Inflammatory macrophage (primary cell): ENCODE measurements at regions not wholly inside any gene's neighbourhood (a gene's known extent, or its start where the extent isn't known, plus 50 kb on each side); places are given as distances from the start of the nearest gene placed in this dataset.
"Not testable (repeated sequence)": the region's sequence is repeated elsewhere in the genome, so short reads cannot be mapped to it uniquely, and the experiment has no call there.

ENCODE experiments used
- DNase-seq, 2 donors: peaks; one replicate each; pipeline ENCODE4 v3.0.0-alpha.2; 2020 to 2022

GRCh38 chr15:59828861-59829260, 139.7 kb upstream of the BNIP2 start:
- DNase-seq, result no peak

GRCh38 chr15:59828263-59828662, 139.1 kb upstream of the BNIP2 start:
- DNase-seq, result no peak

DNA sequence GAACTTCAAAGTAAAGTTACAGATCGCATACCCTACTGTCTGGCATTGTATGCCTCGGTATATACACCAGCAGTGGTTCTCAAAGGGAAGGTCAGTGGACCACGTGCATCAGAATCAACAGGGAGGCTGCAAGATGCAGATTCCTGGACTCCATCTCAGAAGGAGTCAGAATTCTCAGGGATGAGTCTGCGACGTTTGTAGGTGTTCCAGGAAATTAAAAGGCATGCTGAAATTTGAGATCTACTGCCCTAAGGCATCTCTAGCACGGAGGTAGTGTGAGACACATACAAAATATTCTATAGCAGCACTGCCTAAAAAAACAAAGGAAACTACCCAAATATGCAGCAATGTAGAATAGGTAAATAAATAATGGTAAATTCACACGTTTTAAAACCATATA, 136.8 kb upstream of the BNIP2 start:
- no peak for DNase-seq

GRCh38 chr15:59821286-59821685, 132.2 kb upstream of the BNIP2 start:
- no peak for DNase-seq

GRCh38 chr15:59819092-59819491, 130.0 kb upstream of the BNIP2 start:
- DNase-seq, result no peak

GRCh38 chr15:59818336-59818735, 129.2 kb upstream of the BNIP2 start:
- DNase-seq, result no peak

DNA sequence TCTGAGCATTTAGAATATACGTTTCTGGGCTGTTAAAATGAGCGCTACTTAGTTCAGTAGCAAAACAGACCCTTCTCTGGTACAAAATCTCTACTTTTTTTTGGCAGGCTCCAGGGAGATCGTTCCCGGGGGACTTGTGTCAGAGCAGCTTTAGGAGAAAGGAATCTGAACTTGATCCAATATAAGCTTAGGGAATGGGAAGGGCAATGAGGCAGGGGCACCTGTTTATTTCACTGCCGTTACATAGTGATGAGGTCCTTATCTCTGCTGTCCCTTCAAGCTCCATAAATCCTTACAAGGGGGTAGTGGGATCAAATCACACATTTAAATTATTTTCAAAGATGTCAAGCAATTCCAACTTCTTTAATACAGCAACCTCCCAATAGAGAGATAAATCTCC, 128.7 kb upstream of the BNIP2 start:
- no peak for DNase-seq

- DNase-seq, result no peak
Observed at GRCh38 chr15:59817053-59817452, 127.9 kb upstream of the BNIP2 start.

DNA sequence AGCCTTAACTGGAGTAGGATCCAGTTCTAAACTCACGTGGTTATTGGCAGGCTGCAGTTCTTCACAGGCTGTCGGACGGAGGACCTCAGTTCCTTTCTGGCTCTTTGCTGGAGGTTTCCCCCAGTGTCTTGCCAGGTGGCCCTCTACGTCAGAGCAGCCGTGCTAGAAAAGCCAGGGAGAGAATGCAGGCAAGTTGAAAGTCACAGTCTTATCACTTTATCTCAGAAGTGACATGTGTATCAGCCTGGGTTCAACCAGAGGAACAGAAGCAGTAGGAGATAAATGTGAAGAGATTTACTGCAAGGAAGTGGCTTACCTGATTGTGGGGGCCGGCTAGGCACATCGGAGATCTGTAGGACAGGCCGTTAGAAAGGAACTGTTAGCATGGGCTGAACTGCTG, 125.3 kb upstream of the BNIP2 start:
- no peak for DNase-seq

GRCh38 chr15:59812889-59813288, 123.8 kb upstream of the BNIP2 start:
- DNase-seq, result no peak

DNA sequence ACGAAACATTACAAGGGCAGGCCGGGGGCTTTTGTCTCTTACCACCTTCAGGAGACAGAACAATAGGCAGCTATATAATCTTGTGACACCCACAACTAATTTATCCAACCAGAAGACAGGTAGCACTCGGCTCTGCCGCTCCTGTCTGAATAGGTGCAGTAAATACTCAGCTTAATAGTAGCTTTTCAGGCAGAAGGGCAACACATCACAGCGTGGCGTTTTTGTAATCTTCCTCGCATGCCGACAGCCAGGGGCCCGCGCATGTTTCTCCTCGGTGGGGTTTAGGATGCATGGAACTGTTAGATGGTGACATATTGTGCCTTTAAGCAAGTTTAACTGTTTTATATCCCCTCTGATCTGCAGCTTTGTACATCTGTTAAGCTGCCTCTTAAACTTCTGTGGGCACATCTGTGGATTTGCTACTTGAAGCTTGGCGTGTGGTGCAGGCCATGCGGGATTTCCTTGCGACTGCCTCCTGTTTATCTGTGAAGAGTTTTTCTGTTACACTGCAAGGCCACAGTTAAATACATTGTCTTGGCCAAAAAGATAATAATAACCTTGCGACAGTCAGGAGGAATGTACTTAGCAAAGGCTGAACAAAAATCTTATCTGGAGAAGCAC, 123.2 kb upstream of the BNIP2 start:
- DNase-seq, result no peak

DNA sequence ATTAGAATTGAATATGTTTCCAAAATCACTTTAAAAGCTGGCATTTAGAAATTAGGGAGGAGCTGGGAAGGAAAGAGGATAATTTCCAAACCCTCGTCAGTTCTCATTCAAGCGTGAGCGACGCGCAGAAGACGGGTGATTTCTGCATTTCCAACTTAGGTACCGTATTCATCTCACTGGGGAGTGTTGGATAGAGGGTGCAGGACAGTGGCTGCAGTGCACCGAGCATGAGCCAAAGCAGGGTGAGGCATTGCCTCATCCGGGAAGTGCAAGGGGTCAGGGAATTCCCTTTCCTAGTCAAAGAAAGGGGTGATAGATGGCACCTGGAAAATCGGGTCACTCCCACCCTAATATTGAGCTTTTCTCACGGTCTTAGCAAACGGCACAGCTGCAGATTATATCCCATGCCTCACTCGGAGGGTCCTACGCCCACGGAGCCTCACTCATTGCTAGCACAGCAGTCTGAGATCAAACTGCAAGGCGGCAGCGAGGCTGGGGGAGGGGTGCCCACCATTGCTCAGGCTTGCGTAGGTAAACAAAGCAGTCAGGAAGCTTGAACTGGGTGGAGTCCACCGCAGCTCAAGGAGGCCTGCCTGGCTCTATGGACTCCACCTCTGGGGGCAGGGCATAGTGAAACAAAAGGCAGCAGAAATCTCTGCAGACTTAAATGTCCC, 114.3 kb upstream of the BNIP2 start:
- DNase-seq, result not testable (repeated sequence)

DNA sequence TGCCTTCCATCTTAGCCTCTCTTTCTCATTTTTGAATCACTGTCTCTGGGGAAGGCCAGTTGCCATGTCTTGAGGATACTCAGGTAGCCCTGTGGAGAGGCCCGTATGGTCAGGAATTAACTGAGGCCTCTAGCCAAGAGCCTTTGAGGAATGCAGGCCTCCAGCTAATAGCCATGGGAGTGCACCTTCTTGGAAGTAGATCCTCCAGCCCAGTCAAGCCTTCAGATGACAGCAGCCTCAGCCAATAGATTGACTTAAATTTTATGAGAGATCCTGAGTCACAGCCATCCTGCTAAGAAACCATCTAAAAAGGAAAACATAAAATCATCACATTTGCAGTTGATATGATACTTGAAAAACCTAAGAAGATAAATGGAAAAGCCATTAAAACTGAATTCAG, 112.5 kb upstream of the BNIP2 start:
- DNase-seq, result no peak

GRCh38 chr15:59798605-59798917, 109.4 kb upstream of the BNIP2 start:
- DNase-seq, result no peak

GRCh38 chr15:59797756-59798604, 108.9 kb upstream of the BNIP2 start:
- DNase-seq, result no peak

- no peak for DNase-seq
Observed at GRCh38 chr15:59794229-59794886, 105.2 kb upstream of the BNIP2 start.

DNA sequence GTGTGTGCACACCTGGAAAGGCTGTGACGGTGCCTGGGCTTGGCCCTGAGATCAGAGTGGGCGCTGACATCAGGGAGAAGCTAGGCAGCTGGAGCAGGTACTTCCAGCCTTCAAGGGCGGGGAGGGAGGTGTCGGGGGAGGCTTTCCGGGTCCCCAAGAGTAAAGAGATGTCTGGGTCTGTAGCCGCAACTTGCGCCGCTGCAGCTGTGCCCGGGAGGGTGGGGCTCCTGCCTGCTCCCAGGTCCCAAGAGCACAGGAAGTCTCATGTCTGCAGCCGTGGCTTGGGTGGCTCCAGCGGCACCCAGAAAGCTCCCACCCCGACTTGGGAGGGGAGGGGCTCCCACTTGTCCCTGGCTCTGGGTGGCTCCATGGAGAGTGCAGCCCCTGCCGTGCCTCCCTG, 103.2 kb upstream of the BNIP2 start:
- DNase-seq, result no peak

DNA sequence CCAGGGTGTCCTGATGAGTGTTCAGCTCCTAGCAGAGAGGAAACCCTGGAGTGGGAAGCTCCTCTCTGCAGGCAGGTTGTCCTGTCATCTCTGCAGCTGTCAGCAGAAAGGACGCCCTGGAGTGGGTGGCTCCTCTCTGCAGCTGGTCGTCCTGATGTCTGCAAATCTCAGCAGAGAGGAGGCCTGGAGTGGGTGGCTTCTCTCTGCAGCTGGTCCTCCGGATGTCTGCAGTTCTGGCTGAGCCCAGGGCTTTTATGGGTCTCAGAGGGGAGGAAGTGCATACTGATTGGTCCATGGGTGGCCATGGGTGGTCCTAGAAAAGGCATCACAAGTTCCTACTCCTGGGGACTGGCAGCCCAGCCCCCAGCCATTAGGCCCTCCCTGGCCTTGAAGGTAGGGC, 102.6 kb upstream of the BNIP2 start:
- DNase-seq, result no peak

GRCh38 chr15:59791079-59791478, 102.0 kb upstream of the BNIP2 start:
- DNase-seq, result no peak

DNA sequence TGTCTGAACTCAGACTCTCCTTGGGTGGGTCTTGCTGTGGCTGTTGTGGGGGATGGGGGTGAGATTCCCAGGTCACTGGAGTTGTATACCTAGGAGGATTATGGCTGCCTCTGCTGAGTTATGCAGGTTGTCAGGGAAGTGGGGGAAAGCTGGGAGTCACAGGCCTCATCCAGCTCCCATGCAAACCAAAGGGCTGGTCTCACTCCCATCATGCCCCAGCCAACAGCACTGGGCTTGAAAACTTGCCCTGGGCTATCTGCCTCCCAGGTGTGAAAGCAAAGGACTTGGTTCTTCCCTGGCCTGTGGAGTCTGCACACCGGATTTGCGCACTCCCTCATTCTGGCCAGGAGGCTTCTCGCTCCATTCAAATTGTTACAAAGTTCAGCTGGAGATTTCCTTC, 97.3 kb upstream of the BNIP2 start:
- DNase-seq, result not testable (repeated sequence)

DNA sequence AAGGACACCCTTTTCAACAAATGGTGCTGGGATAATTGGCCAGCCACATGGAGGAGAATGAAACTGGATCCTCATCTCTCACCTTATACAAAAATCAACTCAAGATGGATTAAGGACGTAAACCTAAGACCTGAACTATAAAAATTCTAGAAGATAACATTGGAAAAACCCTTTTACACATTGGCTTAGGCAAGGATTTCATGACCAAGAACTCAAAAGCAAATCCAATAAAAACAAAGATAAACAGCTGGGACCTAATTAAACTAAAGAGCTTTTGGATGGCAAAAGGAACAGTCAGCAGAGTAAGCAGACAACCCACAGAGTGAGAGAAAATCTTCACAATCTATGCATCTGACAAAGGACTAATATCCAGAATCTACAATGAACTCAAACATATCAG, 96.9 kb upstream of the BNIP2 start:
- DNase-seq, result not testable (repeated sequence)

DNA sequence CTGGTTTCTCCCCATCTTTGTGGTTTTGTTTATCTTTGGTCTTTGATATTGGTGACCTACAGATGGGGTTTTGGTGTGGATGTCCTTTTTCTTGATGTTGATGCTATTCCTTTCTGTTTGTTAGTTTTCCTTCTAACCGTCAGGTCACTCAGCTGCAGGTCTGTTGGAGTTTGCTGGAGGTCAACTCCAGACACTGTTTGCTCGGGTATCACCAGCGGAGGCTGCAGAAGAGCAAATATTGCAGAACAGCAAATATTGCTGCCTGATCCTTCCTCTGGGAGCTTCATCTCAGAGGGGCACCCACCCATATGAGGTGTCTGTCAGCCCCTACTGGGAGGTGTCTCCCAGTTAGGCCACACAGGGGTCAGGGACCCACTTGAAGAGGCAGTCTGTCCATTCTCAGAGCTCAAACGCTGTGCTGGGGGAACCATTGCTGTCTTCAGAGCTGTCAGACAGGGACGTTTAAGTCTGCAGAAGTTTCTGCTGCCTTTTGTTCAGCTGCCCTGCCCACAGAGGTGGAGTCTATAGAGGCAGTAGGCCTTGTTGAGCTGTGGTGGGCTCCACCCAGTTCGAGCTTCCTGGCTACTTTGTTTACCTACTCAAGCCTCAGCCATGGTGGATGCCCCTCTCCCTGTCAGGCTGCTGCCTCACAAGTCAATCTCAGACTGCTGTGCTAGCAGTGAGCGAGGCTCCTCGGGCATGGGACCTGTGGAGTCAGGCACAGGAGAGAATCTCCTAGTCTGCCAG, 94.8 kb upstream of the BNIP2 start:
- not testable (repeated sequence) for DNase-seq

DNA sequence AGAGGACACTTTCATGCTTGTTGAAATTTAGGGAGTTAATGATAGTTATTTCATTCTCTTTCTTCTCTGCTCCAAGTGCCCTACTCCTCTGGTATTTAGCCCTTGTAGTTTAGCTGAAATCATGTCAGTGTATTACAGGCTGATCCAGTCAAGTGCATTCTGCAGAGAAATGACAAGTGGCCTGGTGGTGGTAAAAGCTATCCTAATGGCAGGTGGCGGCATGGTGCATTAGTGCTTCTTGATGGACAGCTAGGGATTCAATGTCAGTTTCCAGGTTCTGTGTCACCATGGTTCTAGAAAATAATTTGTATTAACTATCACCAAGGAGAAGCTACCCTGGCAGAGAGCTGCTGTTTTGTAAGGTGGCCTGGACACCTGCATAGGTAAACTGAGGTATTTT, 90.0 kb upstream of the BNIP2 start:
- no peak for DNase-seq
